WTC11 (cell line): ENCODE measurements at regions not wholly inside any gene's neighbourhood (a gene's known extent, or its start where the extent isn't known, plus 50 kb on each side); places are given as distances from the start of the nearest gene placed in this dataset.

Experiments used
- ATAC-seq: fragments of 200-7000 bp; cut with Tn5 transposase; 2 replicates; pipeline ENCODE4 v1.10.0; 2021; ENCODE audit warnings: mild to moderate bottlenecking, moderate library complexity
- CTCF ChIA-PET: fragments of 300-600 bp; sonication (Branson Sonifier 250); formaldehyde crosslinking; loops from one replicate; lab custom pipeline; 2021; ENCODE audit warnings: antibody characterized with exemption; lab: Charles Lee
- POLR2A ChIA-PET: fragments of 350-600 bp; sonication (Branson Sonifier 250); formaldehyde crosslinking; loops from one replicate; lab custom pipeline; 2021; ENCODE audit warnings: antibody characterized with exemption; lab: Charles Lee
- DNase-seq: peaks from one replicate; pipeline ENCODE4 v3.0.0; 2021; ENCODE audit warnings: low spot score
- H3K27ac Mint-ChIP-seq: 2 replicates; pipeline ENCODE4 v1.8.0; 2021; ENCODE audit warnings: mixed read lengths
- H3K27me3 Mint-ChIP-seq: 2 replicates; pipeline ENCODE4 v1.8.0; 2021; ENCODE audit warnings: low read depth, mild to moderate bottlenecking, moderate library complexity, mixed read lengths
- H3K36me3 Mint-ChIP-seq: 2 replicates; pipeline ENCODE4 v1.8.0; 2021; ENCODE audit warnings: mixed read lengths
- H3K4me1 Mint-ChIP-seq: 2 replicates; pipeline ENCODE4 v1.8.0; 2022; ENCODE audit warnings: mixed read lengths
- H3K4me3 Mint-ChIP-seq: 2 replicates; pipeline ENCODE4 v1.8.0; 2021; ENCODE audit warnings: mild to moderate bottlenecking, moderate library complexity, mixed read lengths
- H3K9me3 Mint-ChIP-seq: 2 replicates; pipeline ENCODE4 v1.8.0; 2021; ENCODE audit warnings: mixed read lengths
- ATF1 ChIP-seq: sonication (generic); formaldehyde crosslinking; IDR thresholded peaks from 2 replicates; pipeline ENCODE4 v1.8.1; 2023; ENCODE audit warnings: mild to moderate bottlenecking, moderate library complexity, missing genetic modification reagents
- ELF4 ChIP-seq: sonication (generic); formaldehyde crosslinking; IDR thresholded peaks from 2 replicates; pipeline ENCODE4 v1.8.1; 2022; ENCODE audit warnings: low read depth, mild to moderate bottlenecking, moderate library complexity, missing genetic modification reagents
- ESRRA ChIP-seq: sonication (generic); formaldehyde crosslinking; IDR thresholded peaks from 2 replicates; pipeline ENCODE4 v1.8.1; 2022; ENCODE audit warnings: mild to moderate bottlenecking, missing genetic modification reagents, borderline replicate concordance
- FOXJ3 ChIP-seq: sonication (generic); formaldehyde crosslinking; IDR thresholded peaks from 2 replicates; pipeline ENCODE4 v1.9.0; 2021; ENCODE audit warnings: missing genetic modification reagents, mild to moderate bottlenecking, borderline replicate concordance
- GABPB1 ChIP-seq: sonication (generic); formaldehyde crosslinking; IDR thresholded peaks from 2 replicates; pipeline ENCODE4 v1.8.1; 2023; ENCODE audit warnings: mild to moderate bottlenecking, missing genetic modification reagents
- GTF2I ChIP-seq: fragments of 250-450 bp; sonication (Bioruptor Pico); conservative IDR thresholded peaks from 2 replicates; pipeline ENCODE4 v1.4.0; 2021; ENCODE audit warnings: mild to moderate bottlenecking
- JAZF1 ChIP-seq: fragments of 250-450 bp; sonication (Bioruptor Pico); IDR thresholded peaks from 2 replicates; pipeline ENCODE4 v1.9.0; 2021; ENCODE audit warnings: moderate library complexity, mild to moderate bottlenecking, inconsistent platforms
- JUN ChIP-seq: sonication (generic); formaldehyde crosslinking; IDR thresholded peaks from 2 replicates; pipeline ENCODE4 v1.8.0; 2023; ENCODE audit warnings: mild to moderate bottlenecking, missing genetic modification reagents
- NFATC4 ChIP-seq: fragments of 250-450 bp; sonication (Bioruptor Pico); IDR thresholded peaks from 2 replicates; pipeline ENCODE4 v1.9.0; 2021; ENCODE audit warnings: mild to moderate bottlenecking
- NR2C2 ChIP-seq: sonication (generic); formaldehyde crosslinking; IDR thresholded peaks from 2 replicates; pipeline ENCODE4 v1.8.0; 2022; ENCODE audit warnings: mild to moderate bottlenecking, missing genetic modification reagents
- RORB ChIP-seq: fragments of 250-450 bp; sonication (Bioruptor Pico); IDR thresholded peaks from 2 replicates; pipeline ENCODE4 v1.9.0; 2021; ENCODE audit warnings: mild to moderate bottlenecking
- SP1 ChIP-seq: sonication (generic); formaldehyde crosslinking; conservative IDR thresholded peaks from 2 replicates; pipeline ENCODE4 v1.8.1; 2022; ENCODE audit warnings: missing genetic modification reagents
- ZBTB21 ChIP-seq: sonication (generic); formaldehyde crosslinking; IDR thresholded peaks from 2 replicates; pipeline ENCODE4 v1.8.1; 2023; ENCODE audit warnings: mild to moderate bottlenecking, missing genetic modification reagents, borderline replicate concordance
- ZNF138 ChIP-seq: sonication (generic); formaldehyde crosslinking; conservative IDR thresholded peaks from 2 replicates; pipeline ENCODE4 v1.8.1; 2022; ENCODE audit warnings: mild to moderate bottlenecking, moderate library complexity, missing genetic modification reagents
- ZNF317 ChIP-seq: sonication (generic); formaldehyde crosslinking; IDR thresholded peaks from 2 replicates; pipeline ENCODE4 v1.8.1; 2023; ENCODE audit warnings: low read depth, mild to moderate bottlenecking, moderate library complexity, missing genetic modification reagents, borderline replicate concordance
- TF ChIP-seq, protein P1 (sequence below): sonication (generic); formaldehyde crosslinking; IDR thresholded peaks from 2 replicates; pipeline ENCODE4 v1.8.0; 2022; ENCODE audit warnings: mild to moderate bottlenecking, missing genetic modification reagents
- TF ChIP-seq, protein P2 (sequence below): sonication (generic); formaldehyde crosslinking; IDR thresholded peaks from 2 replicates; pipeline ENCODE4 v1.8.0; 2022; ENCODE audit warnings: mild to moderate bottlenecking, missing genetic modification reagents
- TF ChIP-seq, protein P3 (sequence below): sonication (generic); formaldehyde crosslinking; IDR thresholded peaks from 2 replicates; pipeline ENCODE4 v1.8.1; 2023; ENCODE audit warnings: mild to moderate bottlenecking, missing genetic modification reagents, moderate library complexity
- TF ChIP-seq, protein P4 (sequence below): sonication (generic); formaldehyde crosslinking; IDR thresholded peaks from 2 replicates; pipeline ENCODE4 v1.8.0; 2022; ENCODE audit warnings: mild to moderate bottlenecking, missing genetic modification reagents
- TF ChIP-seq, protein P5 (sequence below): fragments of 250-450 bp; sonication (Bioruptor Pico); IDR thresholded peaks from 2 replicates; pipeline ENCODE4 v1.9.0; 2021; ENCODE audit warnings: mild to moderate bottlenecking, borderline replicate concordance

DNA sequence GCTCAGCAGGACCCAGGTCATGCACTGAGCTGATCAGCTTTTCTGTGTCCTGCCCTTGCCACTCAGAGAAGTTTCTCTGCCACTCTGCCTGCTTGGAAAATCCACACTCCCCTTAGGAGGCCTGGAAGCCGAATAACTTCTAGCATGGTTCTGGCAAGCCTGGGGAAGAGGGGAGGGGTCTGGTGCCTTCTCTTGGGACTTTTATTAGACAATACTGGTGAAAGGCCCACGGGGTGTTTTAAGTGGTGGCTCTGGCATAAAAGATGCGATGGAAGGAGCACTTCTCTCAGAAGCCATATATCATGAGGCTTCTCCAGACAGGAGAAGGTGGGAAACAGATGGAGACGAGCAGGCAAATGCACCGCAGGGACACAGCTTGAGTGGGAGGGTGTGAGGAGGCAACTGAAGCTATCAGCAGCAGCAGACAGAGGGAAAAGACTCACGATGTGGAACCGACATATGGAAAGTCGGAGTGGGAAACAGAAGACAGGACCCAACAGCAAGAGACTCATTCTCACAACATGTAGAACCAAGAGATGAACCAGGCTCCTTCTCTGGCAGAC is 141.8 kb upstream of the CTNNA2 start (continued):
- TF ChIP-seq SP1, result no peak
- no peak for TF ChIP-seq ZNF138 (CRISPR knock-in tag)
- no peak for TF ChIP-seq FOXJ3
- TF ChIP-seq GABPB1 (CRISPR knock-in tag), result no peak
- TF ChIP-seq JAZF1 (CRISPR knock-in tag), result no peak
- TF ChIP-seq ZBTB21 (CRISPR knock-in tag), result no peak
- TF ChIP-seq, protein P1, sequence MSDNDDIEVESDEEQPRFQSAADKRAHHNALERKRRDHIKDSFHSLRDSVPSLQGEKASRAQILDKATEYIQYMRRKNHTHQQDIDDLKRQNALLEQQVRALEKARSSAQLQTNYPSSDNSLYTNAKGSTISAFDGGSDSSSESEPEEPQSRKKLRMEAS (CRISPR knock-in tag), result no peak
- TF ChIP-seq NR2C2 (CRISPR knock-in tag), result no peak
- TF ChIP-seq, protein P2, sequence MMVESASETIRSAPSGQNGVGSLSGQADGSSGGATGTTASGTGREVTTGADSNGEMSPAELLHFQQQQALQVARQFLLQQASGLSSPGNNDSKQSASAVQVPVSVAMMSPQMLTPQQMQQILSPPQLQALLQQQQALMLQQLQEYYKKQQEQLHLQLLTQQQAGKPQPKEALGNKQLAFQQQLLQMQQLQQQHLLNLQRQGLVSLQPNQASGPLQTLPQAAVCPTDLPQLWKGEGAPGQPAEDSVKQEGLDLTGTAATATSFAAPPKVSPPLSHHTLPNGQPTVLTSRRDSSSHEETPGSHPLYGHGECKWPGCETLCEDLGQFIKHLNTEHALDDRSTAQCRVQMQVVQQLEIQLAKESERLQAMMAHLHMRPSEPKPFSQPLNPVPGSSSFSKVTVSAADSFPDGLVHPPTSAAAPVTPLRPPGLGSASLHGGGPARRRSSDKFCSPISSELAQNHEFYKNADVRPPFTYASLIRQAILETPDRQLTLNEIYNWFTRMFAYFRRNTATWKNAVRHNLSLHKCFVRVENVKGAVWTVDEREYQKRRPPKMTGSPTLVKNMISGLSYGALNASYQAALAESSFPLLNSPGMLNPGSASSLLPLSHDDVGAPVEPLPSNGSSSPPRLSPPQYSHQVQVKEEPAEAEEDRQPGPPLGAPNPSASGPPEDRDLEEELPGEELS (CRISPR knock-in tag), result no peak
- TF ChIP-seq ZNF317, result no peak

DNA sequence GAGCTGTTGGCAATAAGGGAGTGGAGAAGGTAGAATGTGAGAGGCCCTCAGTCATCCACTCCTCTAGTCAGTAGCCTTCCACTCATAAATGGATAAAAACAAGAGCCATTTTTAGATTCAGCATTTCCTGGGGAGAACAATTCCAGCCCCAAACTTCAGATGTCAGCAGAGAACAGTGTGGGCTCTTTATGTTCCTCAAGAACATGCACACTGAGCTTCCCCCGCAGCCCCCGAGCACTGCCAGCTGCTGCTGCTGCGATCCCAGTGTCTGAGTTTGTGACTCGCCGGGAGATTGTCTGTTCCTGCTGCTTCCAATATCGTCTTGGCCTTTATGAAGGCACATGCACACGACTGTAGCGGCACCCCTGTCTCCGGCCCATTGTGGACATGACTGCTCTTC is 143.7 kb upstream of the CTNNA2 start:
- Mint-ChIP-seq H3K27me3 (no peaks in the 10 kb centered on the region; the same call in 1 of the 2 replicates), H3K27ac (no peak overlapping the region), H3K4me3 (no peak overlapping the region), H3K4me1 (peaks cover 16% of the 10 kb centered on the region), H3K36me3 (no peaks in the 10 kb centered on the region), H3K9me3 (no peaks in the 10 kb centered on the region)
- ATAC-seq (peak; percentile 47; the same call in 1 of the 2 replicates), DNase-seq (no peak)
- POLR2A ChIA-PET, result no interaction called here
- TF ChIP-seq GABPB1 (CRISPR knock-in tag) (no peak), GTF2I (CRISPR knock-in tag) (no peak), JUN (CRISPR knock-in tag) (no peak)
- CTCF ChIA-PET, result no interaction called here

DNA sequence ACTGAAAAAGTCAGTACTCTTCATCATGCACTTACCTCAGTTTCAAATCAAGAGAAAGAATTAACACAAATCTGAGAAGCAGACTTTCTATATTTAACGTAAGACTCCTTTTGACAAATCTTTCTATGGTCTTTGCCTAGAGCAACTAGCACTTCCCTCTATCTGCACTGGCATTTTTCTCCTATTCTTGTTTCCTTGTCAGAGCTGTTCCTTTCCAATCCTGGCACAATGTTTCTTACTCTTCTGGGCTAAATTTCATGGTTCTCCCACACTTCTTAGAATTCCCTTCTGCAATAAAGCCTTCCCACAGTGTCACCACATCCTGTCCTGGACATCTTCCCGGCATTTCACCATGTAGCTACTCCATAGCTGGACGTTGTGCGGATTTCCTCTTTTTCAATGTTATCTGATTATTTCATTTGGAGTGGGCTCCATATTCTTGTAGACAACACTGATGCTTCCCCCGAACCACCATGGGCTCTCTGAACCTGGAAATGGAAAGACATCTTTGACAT is 144.7 kb upstream of the CTNNA2 start:
- Mint-ChIP-seq H3K4me1 (peaks cover 7% of the 10 kb centered on the region; the same call in 1 of the 2 replicates), H3K4me3 (no peak overlapping the region), H3K36me3 (no peaks in the 10 kb centered on the region), H3K27ac (no peak overlapping the region), H3K9me3 (no peaks in the 10 kb centered on the region), H3K27me3 (no peaks in the 10 kb centered on the region; the same call in 1 of the 2 replicates)
- no peak for DNase-seq
- no peak for ATAC-seq
- ChIA-PET CTCF (no interaction called here), POLR2A (no interaction called here)
- TF ChIP-seq, protein P3, sequence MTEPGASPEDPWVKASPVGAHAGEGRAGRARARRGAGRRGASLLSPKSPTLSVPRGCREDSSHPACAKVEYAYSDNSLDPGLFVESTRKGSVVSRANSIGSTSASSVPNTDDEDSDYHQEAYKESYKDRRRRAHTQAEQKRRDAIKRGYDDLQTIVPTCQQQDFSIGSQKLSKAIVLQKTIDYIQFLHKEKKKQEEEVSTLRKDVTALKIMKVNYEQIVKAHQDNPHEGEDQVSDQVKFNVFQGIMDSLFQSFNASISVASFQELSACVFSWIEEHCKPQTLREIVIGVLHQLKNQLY (CRISPR knock-in tag), result no peak
- TF ChIP-seq, protein P4, sequence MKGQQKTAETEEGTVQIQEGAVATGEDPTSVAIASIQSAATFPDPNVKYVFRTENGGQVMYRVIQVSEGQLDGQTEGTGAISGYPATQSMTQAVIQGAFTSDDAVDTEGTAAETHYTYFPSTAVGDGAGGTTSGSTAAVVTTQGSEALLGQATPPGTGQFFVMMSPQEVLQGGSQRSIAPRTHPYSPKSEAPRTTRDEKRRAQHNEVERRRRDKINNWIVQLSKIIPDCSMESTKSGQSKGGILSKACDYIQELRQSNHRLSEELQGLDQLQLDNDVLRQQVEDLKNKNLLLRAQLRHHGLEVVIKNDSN (CRISPR knock-in tag), result no peak
- no peak for TF ChIP-seq ELF4
- TF ChIP-seq NFATC4 (CRISPR knock-in tag), result no peak
- no peak for TF ChIP-seq JAZF1 (CRISPR knock-in tag)
- no peak for TF ChIP-seq ESRRA
- TF ChIP-seq, protein P5, sequence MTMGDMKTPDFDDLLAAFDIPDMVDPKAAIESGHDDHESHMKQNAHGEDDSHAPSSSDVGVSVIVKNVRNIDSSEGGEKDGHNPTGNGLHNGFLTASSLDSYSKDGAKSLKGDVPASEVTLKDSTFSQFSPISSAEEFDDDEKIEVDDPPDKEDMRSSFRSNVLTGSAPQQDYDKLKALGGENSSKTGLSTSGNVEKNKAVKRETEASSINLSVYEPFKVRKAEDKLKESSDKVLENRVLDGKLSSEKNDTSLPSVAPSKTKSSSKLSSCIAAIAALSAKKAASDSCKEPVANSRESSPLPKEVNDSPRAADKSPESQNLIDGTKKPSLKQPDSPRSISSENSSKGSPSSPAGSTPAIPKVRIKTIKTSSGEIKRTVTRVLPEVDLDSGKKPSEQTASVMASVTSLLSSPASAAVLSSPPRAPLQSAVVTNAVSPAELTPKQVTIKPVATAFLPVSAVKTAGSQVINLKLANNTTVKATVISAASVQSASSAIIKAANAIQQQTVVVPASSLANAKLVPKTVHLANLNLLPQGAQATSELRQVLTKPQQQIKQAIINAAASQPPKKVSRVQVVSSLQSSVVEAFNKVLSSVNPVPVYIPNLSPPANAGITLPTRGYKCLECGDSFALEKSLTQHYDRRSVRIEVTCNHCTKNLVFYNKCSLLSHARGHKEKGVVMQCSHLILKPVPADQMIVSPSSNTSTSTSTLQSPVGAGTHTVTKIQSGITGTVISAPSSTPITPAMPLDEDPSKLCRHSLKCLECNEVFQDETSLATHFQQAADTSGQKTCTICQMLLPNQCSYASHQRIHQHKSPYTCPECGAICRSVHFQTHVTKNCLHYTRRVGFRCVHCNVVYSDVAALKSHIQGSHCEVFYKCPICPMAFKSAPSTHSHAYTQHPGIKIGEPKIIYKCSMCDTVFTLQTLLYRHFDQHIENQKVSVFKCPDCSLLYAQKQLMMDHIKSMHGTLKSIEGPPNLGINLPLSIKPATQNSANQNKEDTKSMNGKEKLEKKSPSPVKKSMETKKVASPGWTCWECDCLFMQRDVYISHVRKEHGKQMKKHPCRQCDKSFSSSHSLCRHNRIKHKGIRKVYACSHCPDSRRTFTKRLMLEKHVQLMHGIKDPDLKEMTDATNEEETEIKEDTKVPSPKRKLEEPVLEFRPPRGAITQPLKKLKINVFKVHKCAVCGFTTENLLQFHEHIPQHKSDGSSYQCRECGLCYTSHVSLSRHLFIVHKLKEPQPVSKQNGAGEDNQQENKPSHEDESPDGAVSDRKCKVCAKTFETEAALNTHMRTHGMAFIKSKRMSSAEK (CRISPR knock-in tag), result no peak
- TF ChIP-seq RORB, result no peak
- TF ChIP-seq, protein P2 (CRISPR knock-in tag), result no peak
- no peak for TF ChIP-seq GTF2I (CRISPR knock-in tag)
- TF ChIP-seq ATF1 (CRISPR knock-in tag), result no peak
